C4-2B (cell line): ENCODE measurements at regions not wholly inside any gene's neighbourhood (a gene's known extent, or its start where the extent isn't known, plus 50 kb on each side); places are given as distances from the start of the nearest gene placed in this dataset.

Experiments
- CTCF ChIP-seq: fragments of 450-650 bp; conservative IDR thresholded peaks from 2 replicates; pipeline ENCODE4 v1.5.1; 2017; ENCODE audit warnings: mild to moderate bottlenecking
- ZFX ChIP-seq: fragments of 450-650 bp; IDR thresholded peaks from 2 replicates; pipeline ENCODE4 v1.6.1; 2017

- no peak for TF ChIP-seq CTCF
- TF ChIP-seq ZFX, result no peak
Observed at GRCh38 chr5:93874491-93874890, 133.1 kb upstream of the POU5F2 start.
